ENCODE measurements at regions not wholly inside any gene's neighbourhood (a gene's known extent, or its start where the extent isn't known, plus 50 kb on each side); places are given as distances from the start of the nearest gene placed in this dataset.

DNA sequence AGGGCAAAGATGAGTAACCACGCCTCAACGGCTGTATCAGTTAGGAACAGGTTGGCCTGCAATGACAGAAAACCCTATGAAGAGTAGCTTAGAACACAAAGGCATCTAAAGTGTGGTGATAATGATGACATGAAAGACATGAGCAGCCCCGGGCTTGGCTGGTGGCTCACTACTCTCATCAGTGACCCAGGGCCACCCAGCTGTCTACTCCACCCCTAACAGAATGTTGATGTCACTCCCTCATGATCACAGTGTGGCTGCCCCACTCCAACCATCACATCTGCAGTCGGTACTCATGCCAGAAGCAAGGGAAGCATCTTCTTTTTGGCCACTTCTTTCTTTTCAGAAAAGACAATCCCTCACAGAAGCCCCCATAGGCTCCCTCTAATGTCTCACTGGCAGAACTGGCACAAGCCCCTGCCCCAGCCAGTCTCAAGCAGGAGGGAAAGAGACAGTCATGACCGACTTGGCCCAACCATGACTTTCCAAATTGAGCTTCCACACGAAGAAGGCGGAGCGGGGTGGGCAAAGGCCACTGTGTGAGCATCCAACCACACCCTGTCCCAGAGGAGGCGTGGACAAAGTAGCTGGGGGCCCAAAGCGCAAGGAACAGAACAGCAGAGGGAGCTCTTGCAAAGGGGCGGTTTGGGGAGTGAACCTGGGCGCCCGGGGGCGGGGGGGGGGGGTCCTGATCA lies 72.0 kb upstream of the IQSEC1 start:
- no peak for DNase-seq (ENCODE audit: low read depth)
- H3K4me3 ChIP-seq (ENCODE audit: low read depth, low read length), result no peak overlapping the region
- TF ChIP-seq, protein P1, sequence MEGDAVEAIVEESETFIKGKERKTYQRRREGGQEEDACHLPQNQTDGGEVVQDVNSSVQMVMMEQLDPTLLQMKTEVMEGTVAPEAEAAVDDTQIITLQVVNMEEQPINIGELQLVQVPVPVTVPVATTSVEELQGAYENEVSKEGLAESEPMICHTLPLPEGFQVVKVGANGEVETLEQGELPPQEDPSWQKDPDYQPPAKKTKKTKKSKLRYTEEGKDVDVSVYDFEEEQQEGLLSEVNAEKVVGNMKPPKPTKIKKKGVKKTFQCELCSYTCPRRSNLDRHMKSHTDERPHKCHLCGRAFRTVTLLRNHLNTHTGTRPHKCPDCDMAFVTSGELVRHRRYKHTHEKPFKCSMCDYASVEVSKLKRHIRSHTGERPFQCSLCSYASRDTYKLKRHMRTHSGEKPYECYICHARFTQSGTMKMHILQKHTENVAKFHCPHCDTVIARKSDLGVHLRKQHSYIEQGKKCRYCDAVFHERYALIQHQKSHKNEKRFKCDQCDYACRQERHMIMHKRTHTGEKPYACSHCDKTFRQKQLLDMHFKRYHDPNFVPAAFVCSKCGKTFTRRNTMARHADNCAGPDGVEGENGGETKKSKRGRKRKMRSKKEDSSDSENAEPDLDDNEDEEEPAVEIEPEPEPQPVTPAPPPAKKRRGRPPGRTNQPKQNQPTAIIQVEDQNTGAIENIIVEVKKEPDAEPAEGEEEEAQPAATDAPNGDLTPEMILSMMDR (conservative IDR thresholded peaks at IDR 0.05; ENCODE audit: low read depth, low read length), result no peak

DNA sequence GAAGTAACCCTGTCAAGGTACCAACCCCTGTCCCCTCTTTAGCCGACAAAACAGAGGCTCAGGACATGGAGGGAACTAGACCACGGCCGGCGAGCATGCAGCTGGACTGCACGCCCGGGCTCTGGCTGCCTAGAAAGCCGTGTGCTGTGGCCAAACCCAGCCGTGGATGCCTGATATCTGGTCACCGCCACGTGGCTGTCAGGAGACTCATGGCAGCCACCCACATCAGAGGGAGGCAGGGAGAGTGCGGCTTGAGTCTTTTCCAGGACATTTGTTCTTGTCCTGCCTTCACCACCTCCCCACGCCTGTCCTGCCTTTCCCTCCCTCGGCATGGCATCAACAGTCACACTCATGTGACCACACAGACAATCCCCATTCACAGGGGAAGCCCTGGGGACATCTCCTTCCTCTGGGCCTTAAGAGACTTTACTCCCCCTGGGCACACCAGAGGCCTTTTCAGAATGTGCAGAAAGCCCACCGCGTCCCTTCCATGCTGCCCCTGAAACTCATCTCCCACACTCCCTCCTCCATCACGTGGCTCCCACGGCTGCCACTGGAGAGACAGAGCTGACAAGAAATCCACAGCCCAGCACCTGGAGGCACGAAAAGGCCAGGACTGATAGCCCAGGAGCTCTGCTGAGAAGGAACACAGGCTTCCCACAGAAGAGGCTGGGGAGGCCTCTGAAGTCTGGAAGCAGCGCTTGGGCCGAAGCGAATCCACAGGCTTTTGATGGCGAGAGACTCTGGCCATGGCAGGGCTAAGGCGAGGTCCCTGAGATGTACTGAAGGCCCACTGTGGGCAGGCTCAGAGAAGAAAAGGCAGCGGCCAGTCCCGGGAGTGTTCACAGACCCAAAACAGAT lies 71.2 kb upstream of the IQSEC1 start:
- TF ChIP-seq, protein P1 (conservative IDR thresholded peaks at IDR 0.05; ENCODE audit: low read depth, low read length), result no peak
- DNase-seq (ENCODE audit: low read depth), result no peak
- no peak overlapping the region for H3K4me3 ChIP-seq (ENCODE audit: low read depth, low read length)

DNA sequence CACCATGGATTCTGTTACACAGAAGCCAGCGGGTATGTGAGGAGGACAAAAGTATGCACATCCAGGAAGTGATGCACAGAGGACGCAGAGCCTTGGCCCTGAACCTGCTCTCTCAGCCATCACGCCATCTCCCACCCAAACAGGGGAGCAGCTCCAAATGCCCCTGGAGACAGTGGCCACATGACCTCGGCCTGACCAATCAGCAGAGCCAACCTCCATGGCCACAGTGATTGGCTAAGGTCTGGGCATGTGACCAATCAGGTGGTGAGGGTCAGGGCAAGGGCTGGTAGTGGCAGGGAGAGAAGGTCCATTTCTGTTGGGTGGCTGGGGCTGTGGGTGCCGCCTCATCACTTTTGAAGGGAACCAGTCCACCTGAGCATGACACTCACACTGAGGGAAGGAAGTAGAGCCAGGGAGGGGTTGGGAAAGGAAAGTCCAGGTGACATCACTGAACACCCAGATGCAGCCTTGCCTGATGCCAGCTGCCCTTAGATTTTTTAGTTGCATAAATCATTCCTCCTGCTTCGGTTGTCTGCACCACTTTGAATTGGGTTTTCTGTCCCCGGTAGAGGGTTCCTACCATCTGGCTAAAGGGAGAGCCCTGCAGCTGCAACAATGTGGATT lies 70.3 kb upstream of the IQSEC1 start:
- H3K4me3 ChIP-seq (ENCODE audit: low read depth, low read length), result no peak overlapping the region
- TF ChIP-seq, protein P1 (conservative IDR thresholded peaks at IDR 0.05; ENCODE audit: low read depth, low read length), result no peak
- no peak for DNase-seq (ENCODE audit: low read depth)

DNA sequence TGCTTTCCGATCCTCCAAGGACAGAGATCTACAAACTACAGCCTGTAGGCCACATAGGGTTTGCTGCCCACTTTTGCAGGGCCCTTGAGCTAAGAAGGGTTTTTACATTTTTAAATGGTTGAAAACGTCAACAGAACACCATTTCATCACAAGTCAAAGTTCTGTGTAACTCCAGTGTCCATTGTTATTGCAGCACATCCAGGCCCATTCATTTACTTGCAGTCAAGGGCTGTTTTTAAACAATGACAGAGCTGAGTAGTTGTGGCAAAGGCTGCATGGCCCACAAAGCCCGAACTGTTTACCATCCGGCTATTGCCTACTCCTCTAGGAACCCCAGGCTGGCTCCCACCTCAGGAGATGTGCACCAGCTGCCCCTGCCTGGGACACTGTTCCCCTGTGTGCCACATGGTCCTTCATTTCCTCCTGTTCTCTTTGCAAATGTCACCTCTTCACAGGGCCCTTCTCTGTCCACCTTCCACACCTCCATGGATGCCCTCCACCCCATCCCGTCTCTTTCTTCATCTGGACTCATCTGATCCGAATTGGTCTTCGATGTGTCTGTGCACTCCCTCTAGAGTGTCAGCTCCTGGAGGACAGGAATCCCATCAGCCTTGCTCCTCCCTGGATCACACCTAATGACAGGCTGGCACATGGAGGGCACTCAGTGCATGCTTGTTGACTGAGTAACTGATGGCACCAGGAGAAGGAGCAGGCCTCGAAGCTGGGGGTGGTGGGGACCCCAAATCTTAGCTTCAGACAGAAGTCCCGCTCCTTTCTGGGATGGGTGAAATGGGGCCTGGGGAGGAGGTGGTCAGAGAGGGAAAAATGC lies 69.5 kb upstream of the IQSEC1 start:
- no peak overlapping the region for H3K4me3 ChIP-seq (ENCODE audit: low read depth, low read length)

DNA sequence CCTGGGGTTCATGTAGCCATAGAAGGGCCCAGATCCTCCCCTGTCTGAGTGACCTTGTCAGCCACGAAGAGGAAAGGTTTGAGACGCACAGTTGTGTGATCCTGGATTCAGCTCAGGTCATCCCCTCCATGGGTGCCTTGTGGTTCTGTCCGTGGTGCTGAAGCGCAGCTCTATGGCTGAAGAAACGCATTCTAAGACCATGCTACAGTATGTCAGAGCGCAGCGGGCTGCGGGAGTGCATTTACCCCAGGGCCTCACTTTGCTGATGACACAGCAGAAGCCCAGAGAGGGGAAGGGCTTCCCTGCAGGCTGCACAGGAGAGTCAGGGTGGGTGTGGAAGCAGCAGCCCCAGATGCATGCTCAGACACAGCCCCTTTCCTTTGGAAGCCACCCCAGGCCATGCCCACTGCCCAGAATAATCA lies 68.8 kb upstream of the IQSEC1 start:
- TF ChIP-seq, protein P1 (conservative IDR thresholded peaks at IDR 0.05; ENCODE audit: low read depth, low read length), result no peak
- no peak for DNase-seq (ENCODE audit: low read depth)

More for the DNA sequence above, 69.5 kb upstream of the IQSEC1 start:
- TF ChIP-seq, protein P1 (conservative IDR thresholded peaks at IDR 0.05; ENCODE audit: low read depth, low read length), result no peak
- no peak for DNase-seq (ENCODE audit: low read depth)

DNA sequence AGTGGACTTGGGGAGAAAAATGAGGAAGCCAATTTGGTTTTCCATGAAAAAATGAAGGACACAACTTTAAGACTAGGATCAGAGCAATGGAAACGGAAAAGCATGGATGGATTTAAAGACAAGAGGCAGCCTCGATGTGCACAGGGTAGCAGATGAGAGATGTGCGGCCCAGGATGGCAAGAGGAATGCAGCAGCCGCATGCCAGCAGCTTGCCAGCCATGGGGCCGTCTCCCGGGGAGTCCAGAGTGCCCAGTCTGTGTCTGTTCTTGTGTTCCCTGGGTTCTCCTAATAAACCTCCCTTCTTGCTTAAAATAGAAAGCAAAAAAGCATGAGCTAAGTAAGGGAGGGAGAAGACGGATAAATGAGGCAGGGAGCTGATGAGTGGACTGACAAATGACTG lies 68.0 kb upstream of the IQSEC1 start:
- H3K4me3 ChIP-seq (ENCODE audit: low read depth, low read length), result no peak overlapping the region
- no peak for DNase-seq (ENCODE audit: low read depth)
- TF ChIP-seq, protein P1 (conservative IDR thresholded peaks at IDR 0.05; ENCODE audit: low read depth, low read length), result no peak

More for the DNA sequence above, 68.8 kb upstream of the IQSEC1 start:
- no peak overlapping the region for H3K4me3 ChIP-seq (ENCODE audit: low read depth, low read length)
